ENCODE measurements at regions not wholly inside any gene's neighbourhood (a gene's known extent, or its start where the extent isn't known, plus 50 kb on each side); places are given as distances from the start of the nearest gene placed in this dataset.

DNA sequence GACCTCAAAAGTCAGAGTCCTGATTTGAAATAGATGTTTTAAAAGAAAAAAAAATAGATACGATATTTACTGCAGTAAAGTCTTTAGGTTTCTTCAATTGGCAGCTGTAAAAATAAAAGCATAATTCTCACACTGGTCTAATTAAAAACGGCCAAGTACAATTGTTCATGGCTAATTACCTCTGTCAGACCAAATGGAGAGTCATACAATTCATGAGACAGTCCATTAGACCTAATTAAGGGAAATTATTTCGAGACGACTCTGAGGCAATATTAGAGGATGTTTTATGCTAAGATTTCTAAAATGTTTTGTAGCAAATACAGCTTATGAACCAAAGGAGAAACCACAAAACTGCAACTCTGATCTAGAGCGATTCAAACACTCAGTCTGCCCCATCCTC, 131.3 kb downstream of the PHLDA1 start:
- DNase-seq, result no peak

GRCh38 chr12:75894965-75895754, 136.4 kb downstream of the PHLDA1 start:
- no peak for DNase-seq

DNA sequence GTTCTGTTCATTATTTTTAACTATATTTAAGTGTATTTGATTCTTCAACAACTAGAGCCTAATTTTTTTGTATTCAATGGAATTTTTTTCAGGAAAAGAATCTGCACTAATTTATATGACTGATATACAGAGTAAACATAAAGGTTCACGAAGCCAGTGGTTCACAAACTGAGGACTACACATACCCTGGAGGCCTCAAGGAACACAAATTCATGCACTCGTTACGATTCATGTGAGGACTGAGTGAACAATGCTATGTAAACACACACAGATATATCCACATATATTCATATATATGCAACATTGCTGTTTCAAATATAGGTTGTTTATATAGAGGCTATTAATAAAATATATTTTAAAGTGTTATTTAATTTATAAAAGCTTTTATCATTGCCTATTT, 137.8 kb downstream of the PHLDA1 start:
- DNase-seq, result no peak

GRCh38 chr12:75892731-75893408, 138.7 kb downstream of the PHLDA1 start:
- DNase-seq, result no peak

GRCh38 chr12:75891072-75891471, 140.5 kb downstream of the PHLDA1 start:
- no peak for DNase-seq

- no peak for DNase-seq
Observed at GRCh38 chr12:75890660-75891059, 140.9 kb downstream of the PHLDA1 start.

- no peak for DNase-seq
Observed at GRCh38 chr12:75890141-75890540, 141.4 kb downstream of the PHLDA1 start.

- no peak for DNase-seq
Observed at GRCh38 chr12:75888874-75889613, 142.5 kb downstream of the PHLDA1 start.

GRCh38 chr12:75888399-75888798, 143.2 kb downstream of the PHLDA1 start:
- no peak for DNase-seq

GRCh38 chr12:75887979-75888378, 143.6 kb downstream of the PHLDA1 start:
- no peak for DNase-seq

DNA sequence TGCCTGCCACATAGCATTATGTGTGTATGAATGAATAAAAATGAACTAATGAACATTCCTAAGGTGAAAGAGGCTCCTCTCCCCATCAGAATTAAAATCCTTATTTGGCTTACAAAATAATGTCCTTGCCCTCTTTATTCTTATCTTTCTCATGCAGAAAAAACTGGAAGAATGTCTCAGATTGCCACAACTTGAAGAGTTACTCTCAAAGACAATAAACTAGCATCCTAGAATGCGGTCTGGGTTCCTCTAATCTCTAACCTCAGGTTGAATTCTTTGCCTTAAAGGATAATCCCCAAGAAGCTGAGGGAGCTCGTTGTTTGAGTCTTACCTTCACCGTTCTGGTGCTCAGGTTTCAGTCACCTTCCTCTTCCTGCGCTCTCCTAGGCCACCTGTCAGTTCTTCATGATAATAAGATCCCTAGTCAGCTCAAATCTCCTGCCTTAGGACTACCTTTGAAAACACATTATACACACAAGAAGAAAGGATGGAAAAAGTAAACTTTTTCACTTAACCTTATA, 147.1 kb downstream of the PHLDA1 start:
- no peak for DNase-seq

DNA sequence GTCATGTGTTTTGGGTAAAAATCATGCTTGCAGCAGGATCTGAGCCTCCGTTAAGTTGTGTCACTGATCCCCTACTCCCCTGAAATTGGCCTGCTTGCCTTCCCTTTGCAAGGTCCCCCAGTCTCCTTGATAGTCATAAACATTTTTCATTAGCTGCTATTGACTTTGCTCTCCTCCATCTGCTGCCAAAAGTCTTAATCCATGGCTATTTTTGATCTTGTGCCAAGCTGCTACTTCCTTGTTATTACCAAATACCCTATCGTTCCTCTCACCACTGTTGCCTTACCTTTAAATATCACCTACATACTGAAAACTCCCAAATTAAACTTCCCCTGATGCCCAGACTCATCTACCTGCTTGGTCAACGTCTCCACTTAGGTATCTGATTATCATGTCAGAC, 148.3 kb downstream of the PHLDA1 start:
- DNase-seq, result no peak

DNA sequence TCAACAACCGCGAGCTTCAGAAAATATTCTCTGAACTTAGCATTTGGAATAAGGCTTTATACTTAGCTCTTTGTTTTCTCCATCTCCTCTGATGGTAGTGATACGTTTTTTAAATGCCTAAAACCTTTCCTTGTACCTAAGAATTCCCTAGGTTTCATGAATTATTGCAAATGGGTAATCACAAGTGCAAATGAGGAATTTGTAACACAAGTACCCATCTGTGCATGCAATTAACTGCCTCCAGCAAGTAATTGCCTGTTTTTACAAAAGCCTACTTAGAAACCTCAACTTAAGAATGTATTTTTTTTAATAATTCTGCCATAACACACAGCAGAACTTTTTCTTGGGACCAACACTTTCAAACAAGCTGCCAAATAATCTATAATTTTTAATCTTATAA, 149.2 kb downstream of the PHLDA1 start:
- DNase-seq, result no peak

- DNase-seq, result no peak
Observed at GRCh38 chr12:75881920-75882319, 149.7 kb downstream of the PHLDA1 start.

DNA sequence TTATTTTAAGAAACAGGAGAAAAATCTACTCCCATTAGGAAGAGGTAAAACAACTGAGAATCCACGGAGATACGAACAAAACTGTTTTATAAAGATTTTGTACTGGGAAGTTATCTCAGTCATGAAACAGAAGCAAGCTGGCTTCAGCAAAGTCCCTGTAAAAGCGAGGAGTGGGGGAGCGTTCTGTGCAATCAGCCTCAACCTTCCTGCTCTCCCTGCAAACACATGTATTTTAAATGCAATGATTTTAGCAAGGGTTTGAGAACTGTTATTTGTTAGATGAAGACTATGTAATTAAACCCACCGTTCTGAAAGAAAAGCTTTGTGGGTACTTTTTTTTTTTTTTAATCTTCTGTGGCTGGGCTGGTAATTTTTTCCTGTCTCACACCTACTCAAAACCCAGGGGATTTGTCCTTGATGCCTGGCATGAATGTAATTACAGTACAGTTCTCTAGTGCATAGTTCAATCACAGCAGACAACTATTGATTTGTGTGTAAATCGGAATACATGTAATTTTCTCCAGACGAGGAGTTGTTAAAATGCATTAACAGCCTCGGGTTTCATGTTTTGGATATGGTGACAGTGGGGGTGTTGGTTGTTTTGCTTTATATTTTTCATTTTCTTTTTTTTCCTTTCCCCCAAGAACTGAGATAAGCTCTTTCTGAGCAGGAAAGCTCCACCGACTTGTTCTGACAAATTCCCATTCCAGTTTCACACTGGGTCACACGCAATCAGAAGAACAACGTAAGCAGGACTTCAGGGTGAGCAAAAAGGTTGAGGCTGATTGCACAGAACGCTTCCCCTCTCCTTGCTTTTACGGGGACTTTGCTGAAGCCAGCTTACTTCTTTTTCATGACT, 153.6 kb downstream of the PHLDA1 start:
- no peak for DNase-seq

- no peak for DNase-seq
Observed at GRCh38 chr12:75876832-75877762, 154.5 kb downstream of the PHLDA1 start.

- no peak for DNase-seq
Observed at GRCh38 chr12:75874441-75874840, 157.1 kb downstream of the PHLDA1 start.

DNA sequence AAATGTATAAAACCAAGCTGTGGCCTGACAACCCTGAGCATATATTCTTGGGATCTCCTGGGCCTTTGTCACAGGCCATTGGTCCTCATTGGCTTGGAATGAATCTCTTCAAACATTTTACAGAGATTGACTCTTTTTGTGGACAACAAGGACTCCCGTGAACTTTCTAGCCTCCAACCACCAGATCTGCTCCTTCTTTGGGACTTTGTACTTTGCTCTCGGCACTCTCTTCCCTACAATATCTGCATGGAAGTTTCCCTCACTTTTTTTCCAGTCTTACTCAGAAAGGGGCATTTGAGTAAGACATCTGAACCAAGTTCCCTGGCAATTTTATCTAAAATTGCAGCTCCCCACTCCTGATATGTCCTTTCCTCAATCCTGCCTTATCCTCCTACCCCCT, 158.8 kb downstream of the PHLDA1 start:
- DNase-seq, result no peak

- no peak for DNase-seq
Observed at GRCh38 chr12:75870878-75871277, 160.7 kb downstream of the PHLDA1 start.

DNA sequence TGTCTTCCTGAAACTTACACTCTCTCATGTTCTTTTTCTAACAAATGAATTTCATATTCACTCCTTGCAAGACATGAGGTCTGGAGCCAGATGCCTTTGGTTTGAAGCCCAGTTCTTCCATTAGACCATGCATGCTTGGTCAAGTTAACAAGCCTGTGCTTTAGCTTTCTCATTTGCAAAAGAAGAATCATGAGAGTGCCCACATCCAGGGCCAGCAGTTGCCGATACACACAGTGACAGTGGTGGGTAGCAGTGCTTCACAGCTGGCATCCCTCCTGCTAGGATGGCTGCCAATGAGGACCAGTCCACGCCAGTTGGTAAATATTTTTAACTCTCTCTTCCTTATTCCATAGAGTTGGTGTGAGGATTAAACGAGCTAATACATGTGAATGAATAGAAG, 163.1 kb downstream of the PHLDA1 start:
- DNase-seq, result no peak

GRCh38 chr12:75865315-75865714, 166.3 kb downstream of the PHLDA1 start:
- no peak for DNase-seq
